Left cardiac atrium (tissue), 4 donors: ENCODE measurements at regions not wholly inside any gene's neighbourhood (a gene's known extent, or its start where the extent isn't known, plus 50 kb on each side); places are given as distances from the start of the nearest gene placed in this dataset.

ENCODE experiments used
- ATAC-seq, 2 donors: fragments of 200-7000 bp; cut with Tn5 transposase; one replicate each; pipeline ENCODE4 v1.9.1; 2020; ENCODE audit warnings: mild to moderate bottlenecking in 2 of 2, moderate library complexity in 2 of 2
- DNase-seq: peaks from one replicate; pipeline ENCODE4 v3.0.0-alpha.2; 2020
- intact Hi-C, 2 donors: fragments of 100-400 bp; cut with DNase I; formaldehyde crosslinking; loops; one replicate each; pipeline versions ENCODE4 v1.14.1 to v1.15.1; 2022 to 2023
- donor health status: DM: no; HTN: yes; CAD: no.
- donor health status: DM: no; HTN: yes; CAD: no; lungs with severe emphysema.
- donor health status: DM: yes; HTN: yes; CAD: no.
- donor health status: Dilated cardiomyopathy.

- DNase-seq, result no peak
- intact Hi-C loops, result loop anchor here in 1 of 2 donors (5.0 kb wide), 1 partner anchor 235 kb away; the partner anchor contains the start of genes KLLN and PTEN
These were observed 234.1 kb downstream of the PTEN start for GRCh38 chr10:88097536-88097935.

GRCh38 chr10:88100281-88100680 is 236.9 kb downstream of the PTEN start:
- intact Hi-C loops, result no loop called here
- ATAC-seq, result no peak

More at GRCh38 chr10:88097536-88097935, 234.1 kb downstream of the PTEN start:
- ATAC-seq, result no peak

GRCh38 chr10:88101666-88102065 is 238.2 kb downstream of the PTEN start:
- intact Hi-C loops, result no loop called here
- ATAC-seq (no peak), DNase-seq (no peak)

More at GRCh38 chr10:88100281-88100680, 236.9 kb downstream of the PTEN start:
- no peak for DNase-seq

- DNase-seq, result no peak
- intact Hi-C loops, result no loop called here
- ATAC-seq, result no peak
These were observed 240.2 kb downstream of the PTEN start for GRCh38 chr10:88103576-88103975.

- intact Hi-C loops, result no loop called here
- no peak for ATAC-seq
- no peak for DNase-seq
These were observed 240.8 kb downstream of the PTEN start for GRCh38 chr10:88104223-88104622.

GRCh38 chr10:88106366-88106765 is 242.9 kb downstream of the PTEN start:
- DNase-seq (no peak), ATAC-seq (peak in 1 of 2 donors; percentile 14)
- intact Hi-C loops, result no loop called here

- intact Hi-C loops, result no loop called here
- ATAC-seq (no peak), DNase-seq (no peak)
These were observed 244.1 kb downstream of the PTEN start for GRCh38 chr10:88107296-88108097.

GRCh38 chr10:88108115-88108610 is 244.7 kb downstream of the PTEN start:
- intact Hi-C loops, result no loop called here
- ATAC-seq, result no peak
- no peak for DNase-seq

- no peak for DNase-seq
- intact Hi-C loops, result loop anchor here (5.0 to 10.0 kb wide), 2 partner anchors 256 to 258 kb away; no protein-coding TSS in a partner anchor
- peak in 1 of 2 donors; percentile 59 for ATAC-seq
These were observed 246.9 kb downstream of the PTEN start for GRCh38 chr10:88110355-88110754.

- intact Hi-C loops, result loop anchor here (5.0 to 10.0 kb wide), 2 partner anchors 256 to 259 kb away; no protein-coding TSS in a partner anchor
- no peak for DNase-seq
- no peak for ATAC-seq
These were observed 247.4 kb downstream of the PTEN start for GRCh38 chr10:88110822-88111221.

GRCh38 chr10:88111294-88111693 is 247.9 kb downstream of the PTEN start:
- no peak for DNase-seq
- no peak for ATAC-seq
- intact Hi-C loops, result loop anchor here (5.0 to 10.0 kb wide), 2 partner anchors 256 to 259 kb away; no protein-coding TSS in a partner anchor

GRCh38 chr10:88113232-88113631 is 249.8 kb downstream of the PTEN start:
- ATAC-seq (peak; percentile 21 to 60), DNase-seq (no peak)
- intact Hi-C loops, result loop anchor here (5.0 to 10.0 kb wide), 2 partner anchors 258 to 261 kb away; no protein-coding TSS in a partner anchor

GRCh38 chr10:88113657-88114272 is 250.3 kb downstream of the PTEN start:
- DNase-seq (no peak), ATAC-seq (no peak)
- intact Hi-C loops, result loop anchor here (5.0 to 10.0 kb wide), 2 partner anchors 259 to 261 kb away; no protein-coding TSS in a partner anchor

GRCh38 chr10:88114368-88114767 is 250.9 kb downstream of the PTEN start:
- intact Hi-C loops, result loop anchor here (5.0 to 10.0 kb wide), 2 partner anchors 260 to 262 kb away; no protein-coding TSS in a partner anchor
- peak; percentile 73 to 83 for ATAC-seq
- DNase-seq, result peak; percentile 45

GRCh38 chr10:88115407-88115806 is 252.0 kb downstream of the PTEN start:
- ATAC-seq (no peak), DNase-seq (no peak)
- intact Hi-C loops, result loop anchor here in 1 of 2 donors (10.0 kb wide), 1 partner anchor 261 kb away; no protein-coding TSS in a partner anchor

- ATAC-seq (no peak), DNase-seq (no peak)
- intact Hi-C loops, result loop anchor here in 1 of 2 donors (10.0 kb wide), 1 partner anchor 261 kb away; no protein-coding TSS in a partner anchor
These were observed 252.5 kb downstream of the PTEN start for GRCh38 chr10:88115968-88116367.

- no peak for DNase-seq
- intact Hi-C loops, result loop anchor here in 1 of 2 donors (10.0 kb wide), 1 partner anchor 262 kb away; no protein-coding TSS in a partner anchor
- ATAC-seq, result no peak
These were observed 253.1 kb downstream of the PTEN start for GRCh38 chr10:88116481-88116880.

- intact Hi-C loops, result loop anchor here in 1 of 2 donors (10.0 kb wide), 1 partner anchor 262 kb away; no protein-coding TSS in a partner anchor
- ATAC-seq (no peak), DNase-seq (no peak)
These were observed 253.7 kb downstream of the PTEN start for GRCh38 chr10:88116971-88117626.
